Stimulated activated CD8-positive, alpha-beta memory T cell treated with anti-CD3 and anti-CD28 coated beads, Interleukin-7, amount 100 ng/mL, for 4 hours (primary cell): ENCODE measurements at regions not wholly inside any gene's neighbourhood (a gene's known extent, or its start where the extent isn't known, plus 50 kb on each side); places are given as distances from the start of the nearest gene placed in this dataset.
"Not testable (repeated sequence)": the region's sequence is repeated elsewhere in the genome, so short reads cannot be mapped to it uniquely, and the experiment has no call there.

Experiments
- DNase-seq, 2 donors: peaks; one replicate each; pipeline ENCODE4 v3.0.0-alpha.2; 2020; ENCODE audit warnings: low read depth in 2 of 2

- DNase-seq: no peak
Measured at GRCh38 chr4:138800421-138800820, 215.2 kb upstream of the NOCT start.

- DNase-seq: no peak
Measured at GRCh38 chr4:138798404-138798803, 217.2 kb upstream of the NOCT start.

- no peak for DNase-seq
Measured at GRCh38 chr4:138797646-138798045, 217.9 kb upstream of the NOCT start.

GRCh38 chr4:138796761-138797160 is 218.8 kb upstream of the NOCT start:
- no peak for DNase-seq

GRCh38 chr4:138790706-138791340 is 224.8 kb upstream of the NOCT start:
- DNase-seq: no peak

GRCh38 chr4:138789796-138790195 is 225.8 kb upstream of the NOCT start:
- no peak for DNase-seq

GRCh38 chr4:138788857-138789256 is 226.7 kb upstream of the NOCT start:
- DNase-seq: no peak

- DNase-seq: no peak
Measured at GRCh38 chr4:138788267-138788790, 227.3 kb upstream of the NOCT start.

- not testable (repeated sequence) for DNase-seq
Measured at GRCh38 chr4:138779761-138780160, 235.8 kb upstream of the NOCT start.

- no peak for DNase-seq
Measured at GRCh38 chr4:138775890-138776289, 239.7 kb upstream of the NOCT start.

- DNase-seq: no peak
Measured at GRCh38 chr4:138775489-138775888, 240.1 kb upstream of the NOCT start.

- DNase-seq: no peak
Measured at GRCh38 chr4:138774940-138775339, 240.6 kb upstream of the NOCT start.

- DNase-seq: not testable (repeated sequence)
Measured at GRCh38 chr4:138774125-138774524, 241.5 kb upstream of the NOCT start.

- no peak for DNase-seq
Measured at GRCh38 chr4:138773321-138773720, 242.3 kb upstream of the NOCT start.

- no peak for DNase-seq
Measured at GRCh38 chr4:138772366-138772765, 243.2 kb upstream of the NOCT start.

GRCh38 chr4:138770818-138771217 is 244.8 kb upstream of the NOCT start:
- no peak for DNase-seq

GRCh38 chr4:138766332-138766731 is 249.2 kb upstream of the NOCT start:
- DNase-seq: no peak

GRCh38 chr4:138765442-138765841 is 250.1 kb upstream of the NOCT start:
- DNase-seq: no peak

- no peak for DNase-seq
Measured at GRCh38 chr4:138761638-138762220, 253.9 kb upstream of the NOCT start.

GRCh38 chr4:138759554-138759902 is 256.1 kb upstream of the NOCT start:
- no peak for DNase-seq

GRCh38 chr4:138758876-138759553 is 256.6 kb upstream of the NOCT start:
- no peak for DNase-seq

- DNase-seq: no peak
Measured at GRCh38 chr4:138758196-138758595, 257.4 kb upstream of the NOCT start.

GRCh38 chr4:138757432-138757831 is 258.1 kb upstream of the NOCT start:
- DNase-seq: no peak
